B cell (primary cell): ENCODE measurements at regions not wholly inside any gene's neighbourhood (a gene's known extent, or its start where the extent isn't known, plus 50 kb on each side); places are given as distances from the start of the nearest gene placed in this dataset.

ENCODE experiments used
- EZH2 ChIP-seq: IDR thresholded peaks from 2 replicates; pipeline ENCODE4 v1.6.1; 2012; ENCODE audit warnings: borderline replicate concordance, low read depth, mild to moderate bottlenecking, moderate library complexity, low read length; ENCODE audit not compliant: insufficient read depth, poor library complexity, severe bottlenecking
- TF ChIP-seq, protein P1 (sequence below): fragments of 200-600 bp; IDR thresholded peaks from one replicate; pipeline ENCODE4 v1.8.0; 2022; ENCODE audit warnings: antibody characterized with exemption, mild to moderate bottlenecking

DNA sequence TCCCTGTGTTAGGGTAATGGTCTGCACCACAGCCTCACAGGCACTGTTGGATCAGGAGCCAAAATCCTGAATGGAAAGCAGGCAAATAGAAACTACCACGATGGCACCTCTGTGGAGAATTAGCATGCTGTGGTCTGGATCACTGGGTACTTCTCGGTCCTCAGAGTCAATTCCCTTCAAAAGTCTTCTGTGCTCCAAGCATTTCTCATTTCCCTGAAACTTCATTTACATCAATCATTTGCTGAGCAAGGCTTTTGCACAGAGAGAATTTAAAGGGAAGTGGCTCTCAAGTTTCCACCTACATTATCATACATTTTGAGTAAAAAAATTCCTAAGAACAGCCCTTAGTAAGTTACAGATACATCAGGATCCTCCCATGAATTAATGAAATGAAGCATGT lies 293.9 kb upstream of the NPSR1 start:
- TF ChIP-seq, protein P1, sequence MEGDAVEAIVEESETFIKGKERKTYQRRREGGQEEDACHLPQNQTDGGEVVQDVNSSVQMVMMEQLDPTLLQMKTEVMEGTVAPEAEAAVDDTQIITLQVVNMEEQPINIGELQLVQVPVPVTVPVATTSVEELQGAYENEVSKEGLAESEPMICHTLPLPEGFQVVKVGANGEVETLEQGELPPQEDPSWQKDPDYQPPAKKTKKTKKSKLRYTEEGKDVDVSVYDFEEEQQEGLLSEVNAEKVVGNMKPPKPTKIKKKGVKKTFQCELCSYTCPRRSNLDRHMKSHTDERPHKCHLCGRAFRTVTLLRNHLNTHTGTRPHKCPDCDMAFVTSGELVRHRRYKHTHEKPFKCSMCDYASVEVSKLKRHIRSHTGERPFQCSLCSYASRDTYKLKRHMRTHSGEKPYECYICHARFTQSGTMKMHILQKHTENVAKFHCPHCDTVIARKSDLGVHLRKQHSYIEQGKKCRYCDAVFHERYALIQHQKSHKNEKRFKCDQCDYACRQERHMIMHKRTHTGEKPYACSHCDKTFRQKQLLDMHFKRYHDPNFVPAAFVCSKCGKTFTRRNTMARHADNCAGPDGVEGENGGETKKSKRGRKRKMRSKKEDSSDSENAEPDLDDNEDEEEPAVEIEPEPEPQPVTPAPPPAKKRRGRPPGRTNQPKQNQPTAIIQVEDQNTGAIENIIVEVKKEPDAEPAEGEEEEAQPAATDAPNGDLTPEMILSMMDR, result no peak
- TF ChIP-seq EZH2, result no peak
